ENCODE measurements at regions not wholly inside any gene's neighbourhood (a gene's known extent, or its start where the extent isn't known, plus 50 kb on each side); places are given as distances from the start of the nearest gene placed in this dataset.
"Not testable (repeated sequence)": the region's sequence is repeated elsewhere in the genome, so short reads cannot be mapped to it uniquely, and the experiment has no call there.

DNA sequence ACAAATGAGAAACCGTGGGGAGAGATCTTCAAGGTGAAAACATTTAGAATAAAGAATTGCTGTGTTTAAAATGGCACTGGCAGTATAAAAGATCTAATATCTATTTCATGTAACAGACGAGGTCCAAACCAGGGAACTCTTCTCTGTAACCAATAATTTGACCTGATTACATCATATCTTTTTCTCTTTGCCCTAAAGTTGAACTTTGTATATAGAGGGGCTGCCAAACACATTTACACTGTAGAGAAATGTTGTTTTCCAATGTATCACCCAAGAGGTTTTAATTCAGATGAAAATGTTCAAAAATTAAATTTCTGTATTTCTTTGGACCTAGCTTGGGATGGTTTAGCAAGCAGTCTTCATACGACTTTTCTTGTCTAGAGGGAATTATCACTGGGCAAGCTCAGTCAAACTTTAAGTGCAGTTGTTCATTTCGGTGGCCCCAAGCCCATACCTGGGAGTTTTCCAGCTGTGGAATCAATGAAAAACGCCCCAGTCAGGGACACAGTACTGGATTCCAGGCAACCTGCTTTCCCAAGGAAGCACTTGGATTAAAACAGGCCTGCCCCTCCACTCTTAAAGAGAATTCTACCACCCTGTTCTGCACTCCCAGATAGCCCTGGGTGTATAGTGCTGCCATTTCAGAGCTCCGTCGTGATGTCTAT is 208.5 kb upstream of the FN1 start:
- DNase-seq: no peak

DNA sequence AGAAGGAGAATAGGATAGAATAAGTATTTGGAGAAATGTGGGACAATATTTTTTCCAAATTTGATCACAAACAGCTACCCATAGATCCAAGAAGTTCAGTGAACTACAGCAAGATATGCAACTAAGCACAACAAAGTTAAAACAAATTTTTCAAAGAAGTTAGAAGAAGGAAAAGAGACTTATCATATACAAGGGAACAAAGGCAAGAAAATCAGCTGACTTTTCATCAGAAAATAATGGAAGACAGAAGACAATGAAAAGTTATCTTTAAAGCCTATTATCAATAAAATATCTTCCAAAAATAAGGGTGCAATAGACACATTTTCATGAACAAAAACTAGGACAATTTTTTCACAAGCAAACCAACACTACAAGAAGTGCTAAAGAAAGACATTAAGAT is 202.8 kb upstream of the FN1 start:
- no peak for DNase-seq

DNA sequence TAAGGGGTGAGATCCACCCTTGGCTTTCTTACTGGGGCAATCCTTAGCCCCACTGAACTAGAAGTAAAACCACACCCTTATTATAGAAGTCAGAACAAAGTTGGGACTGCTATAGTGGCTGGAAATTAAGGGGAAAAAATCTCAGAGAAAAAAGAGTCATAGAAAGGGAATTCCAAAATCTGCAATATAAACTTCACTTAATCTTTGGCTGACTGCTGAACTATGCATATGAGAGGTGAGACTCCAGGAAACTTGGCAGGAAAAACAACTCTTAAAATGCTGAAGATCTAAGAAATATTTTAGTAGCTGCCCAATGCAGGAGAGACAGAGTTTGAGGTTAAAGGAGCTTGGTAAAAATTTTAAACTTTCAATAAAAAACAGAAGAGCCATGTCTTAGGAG is 201.8 kb upstream of the FN1 start:
- no peak for DNase-seq

DNA sequence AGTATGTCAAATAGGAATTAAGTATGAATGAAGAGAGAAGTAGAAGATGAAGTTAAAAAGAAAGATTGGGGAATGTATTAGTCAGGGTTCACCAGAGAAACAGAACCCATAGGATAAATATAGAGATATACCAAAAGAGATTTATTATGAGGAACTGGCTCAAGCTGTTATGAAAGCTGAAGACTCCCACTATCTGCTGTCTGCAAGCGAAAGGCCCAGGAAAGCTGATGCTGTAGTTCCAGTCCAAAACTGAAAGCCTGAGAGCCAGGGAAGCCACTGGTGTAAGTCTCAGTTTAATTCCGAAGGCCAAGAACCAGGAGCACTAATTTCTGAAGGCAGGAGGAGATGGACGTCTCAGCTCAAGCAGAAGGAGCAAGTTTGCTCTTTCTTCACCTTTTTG is 200.9 kb upstream of the FN1 start:
- DNase-seq: no peak

DNA sequence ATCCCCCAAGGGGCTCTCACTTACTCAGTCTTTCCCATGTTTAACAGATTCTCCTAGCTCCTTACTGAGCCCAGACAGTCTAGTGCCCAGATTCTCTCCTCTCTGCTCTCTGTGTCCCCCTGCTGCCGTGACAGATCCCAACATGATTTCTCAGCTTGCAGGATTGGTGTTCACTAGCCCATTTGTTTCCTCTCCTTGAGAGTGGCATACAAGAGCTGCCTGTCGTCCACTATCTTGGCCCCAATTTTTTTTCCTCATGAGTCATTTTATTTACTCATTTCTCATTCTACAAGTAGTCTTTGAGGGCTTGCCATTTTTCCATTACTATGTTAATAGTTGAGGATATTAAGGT is 199.9 kb upstream of the FN1 start:
- no peak for DNase-seq

DNA sequence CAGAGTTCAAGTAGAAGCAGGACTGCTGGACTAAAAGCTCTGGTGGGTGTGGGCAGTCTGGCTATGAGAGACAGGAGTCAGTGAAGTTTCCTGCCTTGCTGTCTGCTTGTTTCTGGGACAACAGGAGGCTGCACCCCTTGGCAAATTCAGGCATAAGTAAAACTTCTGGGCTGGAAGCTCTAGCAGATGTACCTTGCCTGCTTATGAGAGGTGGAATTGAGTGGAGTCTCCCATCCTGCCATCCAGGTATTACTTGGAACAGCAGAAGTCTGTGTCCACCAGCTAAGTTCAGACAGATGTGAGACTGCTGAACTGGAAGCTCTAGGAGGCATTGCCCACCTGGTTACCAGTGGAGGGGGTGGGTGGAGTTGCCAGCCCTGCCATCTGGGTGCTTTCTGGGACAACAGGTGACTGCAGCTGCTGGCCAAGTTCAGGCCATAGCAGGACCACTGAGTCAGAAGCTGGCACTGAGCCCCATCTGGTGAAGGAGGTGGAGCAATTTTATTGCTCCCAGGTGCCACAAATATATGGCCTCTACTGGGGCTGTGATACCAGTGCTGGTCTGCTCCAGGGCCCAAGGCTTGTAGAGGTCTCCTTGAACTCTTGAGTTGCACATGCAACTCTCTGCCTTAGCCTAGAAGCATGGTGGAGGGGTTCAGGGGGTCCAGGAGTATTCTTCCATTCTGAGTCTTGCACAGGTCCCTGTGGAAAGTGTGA is 199.4 kb upstream of the FN1 start:
- no peak for DNase-seq

DNA sequence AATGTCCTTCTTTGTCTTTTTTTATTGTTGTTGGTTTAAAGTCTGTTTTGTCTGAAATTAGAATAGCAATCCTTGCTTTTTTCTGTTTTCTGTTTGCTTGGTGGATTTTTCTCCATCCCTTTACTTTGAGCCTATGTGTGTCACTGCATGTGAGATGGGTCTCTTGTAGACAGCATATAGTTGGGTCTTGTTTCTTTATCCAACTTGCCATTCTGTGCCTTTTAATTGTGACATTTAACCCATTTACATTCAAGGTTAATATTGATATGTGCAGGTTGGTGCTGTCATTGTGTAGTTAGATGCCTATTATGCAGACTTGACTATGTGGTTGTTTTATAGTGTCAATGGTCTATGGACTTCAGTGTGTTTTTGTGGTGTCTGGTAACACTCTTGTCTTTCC is 197.5 kb upstream of the FN1 start:
- no peak for DNase-seq

DNA sequence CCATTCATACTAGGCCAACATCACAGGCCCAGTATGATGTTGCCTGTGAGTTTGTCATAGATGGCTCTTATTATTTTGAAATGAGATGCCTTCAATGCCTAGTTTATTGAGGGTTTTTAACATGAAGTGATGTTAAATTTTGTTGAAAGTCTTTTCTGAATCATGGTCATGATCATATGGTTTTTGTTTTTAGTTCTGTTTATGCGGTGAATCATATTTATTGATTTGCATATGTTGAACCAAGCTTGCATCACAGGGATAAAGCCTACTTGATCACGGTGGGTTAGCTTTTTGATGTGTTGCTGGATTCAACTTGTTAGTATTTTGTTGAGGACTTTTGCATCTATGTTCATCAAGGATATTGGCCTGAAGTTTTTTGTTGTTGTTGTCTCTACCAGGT is 195.8 kb upstream of the FN1 start:
- DNase-seq: no peak

DNA sequence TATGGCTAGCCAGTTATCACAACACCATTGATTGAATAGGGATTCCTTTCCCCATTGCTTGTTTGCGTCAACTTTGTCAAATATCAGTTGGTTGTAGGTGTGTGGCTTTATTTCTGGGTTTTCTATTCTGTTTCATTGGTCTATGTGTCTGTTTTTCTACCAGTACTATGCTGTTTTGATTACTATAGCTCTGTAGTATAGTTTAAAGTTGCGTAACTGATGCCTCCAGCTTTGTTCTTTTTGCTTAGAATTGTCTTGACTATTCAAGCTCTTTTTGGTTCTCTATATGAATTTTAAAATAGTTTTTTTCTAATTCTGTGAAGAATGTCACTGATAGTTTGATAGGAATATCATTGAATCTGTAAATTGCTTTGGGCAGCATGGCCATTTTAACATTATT is 194.9 kb upstream of the FN1 start:
- DNase-seq: not testable (repeated sequence)

DNA sequence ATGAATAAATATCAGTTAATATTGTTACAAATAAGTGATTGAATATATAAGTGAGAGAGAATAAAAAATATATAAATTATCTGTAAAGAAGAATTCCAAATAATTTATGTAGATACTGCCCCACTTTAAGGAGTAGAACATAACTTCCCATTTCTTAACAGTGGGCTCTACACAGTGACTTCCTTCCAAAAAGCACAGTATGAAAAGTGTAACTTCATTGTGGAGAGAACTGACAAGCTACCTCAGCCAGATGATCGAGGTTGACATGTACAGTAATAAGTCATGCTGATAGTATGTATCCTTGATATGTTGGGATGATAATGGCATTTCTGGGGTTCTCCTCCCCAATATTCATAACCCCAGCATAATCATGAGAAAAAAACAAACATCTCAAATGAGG is 191.9 kb upstream of the FN1 start:
- DNase-seq: no peak

DNA sequence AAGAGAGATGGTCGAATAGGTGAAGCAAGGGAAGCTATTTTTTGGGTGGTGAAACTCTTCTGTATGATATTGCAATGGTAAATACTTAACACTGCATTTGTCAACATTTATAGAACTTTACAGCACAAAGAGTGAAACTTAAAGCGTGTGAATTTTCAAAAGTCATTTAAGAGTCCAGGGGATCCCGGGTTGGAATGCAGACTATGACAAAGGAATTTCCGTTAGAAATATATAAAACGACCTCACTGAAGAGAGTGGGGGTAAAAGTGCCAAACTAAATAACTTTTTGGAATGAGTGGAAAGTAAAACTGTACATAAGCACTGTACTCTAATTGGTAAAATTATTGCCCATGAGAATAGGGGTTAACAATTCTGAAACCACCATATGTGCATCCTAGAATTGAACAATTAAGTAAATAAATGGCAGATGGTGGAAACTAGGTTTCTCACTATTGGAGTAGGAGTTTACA is 191.0 kb upstream of the FN1 start:
- no peak for DNase-seq

DNA sequence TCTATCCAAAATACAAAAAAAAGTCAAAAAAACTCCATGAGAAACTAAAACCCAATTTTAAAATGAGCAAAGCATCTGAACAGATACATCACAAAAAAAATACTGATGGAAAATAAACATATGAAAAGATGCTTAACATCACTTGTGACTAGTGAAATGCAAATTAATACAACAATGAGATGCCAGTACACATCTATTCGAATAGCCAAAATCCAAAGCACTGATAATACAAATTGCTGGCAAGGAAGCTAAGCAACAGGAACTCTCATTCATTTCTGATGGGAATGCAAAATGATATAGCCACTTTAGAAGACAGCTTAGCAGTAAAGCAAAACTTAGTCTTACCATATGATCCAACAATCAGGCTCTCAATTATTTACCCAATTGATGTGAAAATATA is 190.2 kb upstream of the FN1 start:
- DNase-seq: no peak

DNA sequence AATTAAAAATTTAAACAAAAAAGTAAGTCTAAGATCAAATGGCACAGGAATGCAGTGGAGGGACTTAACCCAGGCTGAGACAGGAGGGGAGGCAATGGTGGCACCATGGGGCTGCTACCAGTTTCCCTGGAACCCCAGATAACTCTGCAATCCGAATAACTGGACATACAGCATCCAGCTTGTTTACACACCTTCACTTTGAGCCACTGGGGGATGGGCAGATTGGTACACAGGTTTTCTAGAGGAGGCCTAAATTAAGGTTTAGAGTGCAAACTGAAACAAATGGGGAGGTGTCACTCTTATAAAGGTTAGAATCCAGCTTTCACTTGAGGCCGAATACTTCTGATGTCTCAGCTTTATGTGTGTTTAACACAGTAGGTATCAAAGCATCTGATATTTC is 189.3 kb upstream of the FN1 start:
- no peak for DNase-seq

DNA sequence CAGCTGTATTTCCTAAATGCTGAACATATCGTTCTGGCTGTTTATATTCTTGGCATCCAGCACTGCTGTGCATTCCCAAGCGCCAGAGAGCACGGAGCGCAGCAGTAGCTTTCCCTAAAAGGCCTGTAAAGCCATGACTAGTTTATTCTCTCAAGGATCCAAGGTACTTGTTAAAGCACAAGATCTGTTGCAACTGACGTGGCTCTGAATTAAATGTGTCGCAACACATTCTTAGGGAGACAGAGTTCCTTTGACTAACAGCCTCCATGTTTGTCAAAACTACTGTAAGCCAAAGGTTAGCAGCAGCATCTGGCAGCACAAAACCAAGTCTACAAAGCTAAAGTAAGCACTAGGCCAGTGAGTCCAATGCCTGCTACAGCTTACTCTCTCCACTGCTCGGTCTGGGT is 188.6 kb upstream of the FN1 start:
- no peak for DNase-seq

DNA sequence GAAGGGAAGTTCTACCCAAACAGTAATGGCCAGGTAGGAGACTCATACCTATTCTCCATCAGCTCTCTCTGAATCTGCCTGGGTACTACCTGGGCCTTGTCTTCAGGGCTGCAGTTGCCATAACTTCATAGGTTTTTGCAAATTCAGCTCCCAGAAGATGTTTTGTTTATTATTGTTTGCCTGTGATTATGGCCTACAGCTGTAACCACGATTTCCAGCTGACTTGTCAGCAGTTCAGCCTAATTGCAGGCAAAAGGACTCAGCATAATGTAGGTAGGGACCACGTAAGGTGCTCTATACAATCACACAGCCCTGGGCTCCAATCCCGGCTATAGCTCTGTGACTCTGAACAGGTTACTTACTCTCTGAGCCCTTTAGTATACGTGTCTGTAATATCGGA is 187.0 kb upstream of the FN1 start:
- DNase-seq: no peak

DNA sequence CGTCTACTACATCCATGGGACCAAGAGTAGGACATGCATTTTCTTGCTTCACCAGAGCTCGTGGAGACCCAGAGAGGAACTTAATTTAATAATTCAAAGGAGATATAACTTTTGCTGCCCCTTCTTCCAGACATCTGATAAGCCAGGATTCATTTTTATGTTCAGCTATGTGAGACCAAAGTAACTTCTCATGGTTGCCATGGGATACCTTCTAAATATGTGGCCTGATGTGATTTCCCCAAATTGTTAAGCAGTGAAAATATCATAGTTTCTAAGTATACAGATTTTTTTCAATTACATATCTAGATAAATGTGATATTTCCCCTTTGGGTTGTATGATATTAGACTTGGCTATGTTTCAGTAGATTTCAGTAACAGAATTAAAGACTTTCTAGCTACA is 185.5 kb upstream of the FN1 start:
- DNase-seq: no peak

DNA sequence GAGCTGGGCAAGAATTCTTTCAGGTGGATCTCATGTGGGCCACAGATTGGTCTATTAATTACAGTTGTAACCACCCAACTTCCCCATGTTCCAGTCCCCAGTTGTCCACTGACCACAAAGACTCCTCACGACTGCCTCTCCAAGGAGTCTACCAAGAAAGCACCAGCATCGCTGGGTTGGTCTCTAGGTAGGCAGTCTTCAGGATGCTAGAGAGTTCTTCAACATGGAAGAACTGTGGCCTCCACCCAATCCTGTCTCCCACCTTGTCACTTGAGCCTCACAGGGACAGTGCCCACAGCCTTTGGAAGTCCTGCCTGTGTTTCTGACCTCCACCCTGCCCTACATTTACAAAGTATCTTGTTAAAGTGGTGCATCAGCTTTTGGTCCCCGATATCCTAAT is 184.7 kb upstream of the FN1 start:
- DNase-seq: no peak

DNA sequence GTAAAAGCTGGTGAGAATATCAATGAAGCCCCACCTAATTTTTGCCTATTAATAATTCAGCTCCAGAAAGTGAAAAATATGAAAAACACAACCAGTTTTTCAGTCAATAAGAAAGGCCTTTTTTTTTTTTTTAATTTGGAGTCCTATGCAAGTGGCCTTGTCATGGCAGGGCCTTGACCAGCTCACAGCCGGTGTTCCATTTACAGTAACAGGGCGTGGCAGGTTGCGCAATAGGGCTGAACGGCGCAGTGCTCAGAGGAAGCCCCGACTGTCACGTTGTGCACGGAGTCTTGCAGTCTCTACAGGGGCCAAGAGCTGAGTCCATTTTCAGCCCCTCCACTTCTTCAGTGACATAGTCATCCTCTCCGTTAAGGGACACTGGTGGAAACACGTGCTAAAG is 184.1 kb upstream of the FN1 start:
- no peak for DNase-seq

DNA sequence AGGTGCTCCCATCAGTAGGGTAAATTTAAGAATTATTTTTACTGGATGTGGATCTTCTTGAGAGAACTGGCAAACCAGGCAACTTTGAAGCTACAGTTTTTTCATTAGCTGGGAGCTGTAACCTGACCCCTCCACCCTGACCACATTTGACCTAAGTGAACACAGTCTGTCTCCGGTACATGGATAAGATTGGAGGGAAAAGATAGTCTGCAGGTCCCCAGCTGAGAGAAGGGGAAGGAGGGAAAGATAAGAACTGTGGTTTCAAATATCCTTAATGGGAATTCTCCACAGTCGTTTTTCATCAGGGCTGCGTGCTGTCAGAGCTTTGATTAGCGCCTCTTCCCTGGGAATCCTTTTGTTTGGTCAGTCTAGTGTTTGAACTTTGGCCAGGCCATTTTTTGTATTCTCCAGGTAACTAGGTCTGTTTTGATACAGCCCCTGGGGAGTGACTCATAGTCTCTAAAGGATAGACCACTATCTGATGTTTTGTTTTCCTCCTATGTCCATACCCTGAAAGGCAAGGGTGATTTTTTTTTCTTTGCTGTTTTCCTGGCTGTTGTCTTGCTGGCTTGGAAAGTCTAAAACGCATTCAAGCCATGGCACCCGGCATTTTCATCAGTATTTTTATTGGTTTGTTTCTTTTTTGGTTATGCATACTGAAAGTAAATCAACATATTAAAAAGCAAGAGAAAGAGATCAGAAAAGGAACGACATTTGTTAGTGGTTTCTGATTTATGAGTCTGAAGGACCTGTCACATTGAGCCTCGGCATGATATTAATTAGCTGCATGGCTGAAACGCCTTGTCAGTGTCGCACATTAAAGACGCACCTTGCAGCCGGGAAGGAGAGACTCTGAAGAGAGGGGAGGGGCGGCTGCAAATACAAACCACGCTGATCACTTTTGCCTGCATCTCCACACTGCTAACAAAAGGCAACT is 183.4 kb upstream of the FN1 start:
- no peak for DNase-seq

DNA sequence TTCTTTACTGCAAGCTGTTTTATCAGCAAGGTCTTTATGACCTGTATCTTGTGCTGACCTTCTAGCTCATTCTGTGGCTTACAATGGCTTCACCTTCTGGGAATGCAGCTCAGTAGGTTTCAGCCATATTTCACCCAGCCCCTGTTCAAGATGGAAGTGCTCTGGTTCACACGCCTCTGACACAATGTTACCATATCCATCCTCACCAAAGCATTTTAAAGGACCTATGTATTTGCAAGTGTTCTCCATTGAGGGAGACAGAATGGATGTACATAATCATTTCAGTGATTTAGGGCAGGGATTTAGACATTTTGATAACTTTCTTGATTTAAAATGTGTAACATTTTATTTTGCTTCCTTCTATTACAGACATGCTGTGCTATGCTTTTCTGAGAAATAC is 182.3 kb upstream of the FN1 start:
- DNase-seq: no peak

DNA sequence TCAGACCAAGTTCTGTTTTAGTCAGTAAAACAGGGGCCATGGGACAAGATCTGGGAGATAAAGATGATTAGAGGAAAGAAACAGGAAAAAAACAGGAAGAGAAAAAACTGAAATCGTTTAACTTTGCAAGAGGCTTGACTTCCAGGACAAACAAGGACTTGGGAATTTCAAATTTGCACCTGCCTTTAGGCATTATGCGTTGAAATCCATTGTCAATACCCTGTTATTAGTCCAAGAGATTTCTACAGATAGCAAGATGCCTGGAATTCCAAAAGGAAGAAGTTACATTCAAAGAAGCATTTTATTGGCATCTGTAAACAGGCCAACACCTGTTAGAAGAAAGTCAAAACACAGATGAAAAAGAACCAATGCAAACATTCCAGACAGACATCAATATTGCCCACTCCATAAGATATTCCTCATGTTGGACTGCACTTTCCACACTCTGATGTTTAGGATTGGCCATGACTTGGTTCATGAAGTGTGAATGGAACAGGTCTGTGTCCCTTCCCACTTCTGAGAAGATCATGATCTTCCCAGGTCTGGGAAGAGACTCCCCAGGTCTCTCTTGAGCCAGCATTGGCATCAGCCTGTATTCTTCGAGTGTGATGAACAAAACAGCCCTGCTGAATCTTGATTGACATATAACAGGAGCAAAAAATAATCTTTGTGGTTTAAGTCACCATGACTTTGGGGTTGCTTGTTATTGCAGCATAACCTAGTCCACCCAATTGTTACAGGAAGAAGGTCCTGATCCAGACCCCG is 181.4 kb upstream of the FN1 start:
- no peak for DNase-seq

DNA sequence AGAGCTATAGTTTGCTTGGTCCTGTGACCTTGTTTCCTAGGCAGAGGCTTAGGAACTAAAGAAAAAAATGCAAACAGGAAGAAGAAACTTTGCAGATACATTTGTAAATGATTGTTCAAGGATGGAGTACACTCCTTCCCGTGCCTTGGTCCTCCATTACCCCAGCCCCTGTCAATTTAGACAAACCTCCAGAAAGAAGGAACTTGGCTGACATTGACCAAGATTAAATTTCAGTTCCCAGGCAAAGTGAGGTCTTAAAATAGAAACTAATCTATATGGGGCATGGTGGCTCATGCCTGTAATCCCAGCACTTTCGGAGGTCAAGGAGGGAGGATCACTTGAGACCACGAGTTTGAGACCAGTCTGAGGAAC is 179.9 kb upstream of the FN1 start:
- DNase-seq: no peak

All from AML-193 (cell line).